Right ventricle myocardium inferior (tissue), 1 donor: ENCODE measurements at regions not wholly inside any gene's neighbourhood (a gene's known extent, or its start where the extent isn't known, plus 50 kb on each side); places are given as distances from the start of the nearest gene placed in this dataset.
A peak's percentile ranks its signal among the peaks of the same experiment; 100 is the strongest.
"Not testable (repeated sequence)": the region's sequence is repeated elsewhere in the genome, so short reads cannot be mapped to it uniquely, and the experiment has no call there.

ENCODE experiments used
- ATAC-seq: fragments of 200-7000 bp; cut with Tn5 transposase; one replicate; pipeline ENCODE4 v1.9.1; 2020; ENCODE audit warnings: mild to moderate bottlenecking, moderate library complexity
- DNase-seq: peaks from one replicate; pipeline ENCODE4 v3.0.0; 2021; ENCODE audit errors: missing footprints
- intact Hi-C: fragments of 100-400 bp; cut with DNase I; formaldehyde crosslinking; loops from one replicate; pipeline ENCODE4 v1.11.0; 2022
- donor health status: DM: no; HTN: yes; CAD: no; lungs with severe emphysema.

DNA sequence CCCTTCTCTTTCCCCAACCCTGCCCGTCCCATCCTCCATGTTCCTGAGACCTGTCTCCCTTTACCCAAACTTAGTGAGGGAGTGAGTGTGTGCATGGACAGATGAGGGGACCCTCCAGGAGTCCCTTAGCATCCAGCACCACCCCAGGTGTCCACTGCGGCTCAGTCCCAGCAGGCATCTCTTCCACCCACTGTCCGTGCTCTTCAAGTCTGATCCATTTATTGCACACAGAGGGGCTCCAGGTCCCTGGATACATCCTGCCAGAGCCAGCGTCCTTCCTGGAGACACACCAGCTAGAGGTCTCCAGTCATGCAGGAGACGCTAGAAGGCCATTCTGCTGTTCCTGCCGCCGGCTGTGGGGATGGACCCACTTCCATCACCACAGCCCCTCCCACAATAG is 239.2 kb downstream of the ADGRD1 start:
- DNase-seq (no peak), ATAC-seq (no peak)
- intact Hi-C loops, result no loop called here

DNA sequence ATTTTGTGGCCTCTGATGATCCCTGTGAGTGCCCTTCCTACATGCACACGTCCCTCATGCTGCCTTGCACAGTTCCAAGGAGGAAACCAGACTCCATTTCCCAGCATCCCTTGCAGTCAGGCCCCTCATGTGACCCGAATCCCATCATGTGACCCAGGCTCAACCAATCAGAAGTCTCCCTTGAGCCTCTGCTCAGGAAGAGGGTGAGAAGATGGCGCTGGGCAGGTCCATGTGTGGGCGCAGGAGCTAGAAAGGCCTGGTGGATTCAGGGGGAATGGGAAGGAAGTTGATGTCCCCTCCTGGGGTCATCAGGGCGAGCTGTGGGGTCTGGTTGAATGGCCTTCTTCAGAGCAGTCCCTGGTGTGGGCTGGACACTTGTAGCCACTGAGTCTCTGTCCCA is 240.5 kb downstream of the ADGRD1 start:
- ATAC-seq, result no peak
- no peak for DNase-seq
- intact Hi-C loops, result no loop called here

DNA sequence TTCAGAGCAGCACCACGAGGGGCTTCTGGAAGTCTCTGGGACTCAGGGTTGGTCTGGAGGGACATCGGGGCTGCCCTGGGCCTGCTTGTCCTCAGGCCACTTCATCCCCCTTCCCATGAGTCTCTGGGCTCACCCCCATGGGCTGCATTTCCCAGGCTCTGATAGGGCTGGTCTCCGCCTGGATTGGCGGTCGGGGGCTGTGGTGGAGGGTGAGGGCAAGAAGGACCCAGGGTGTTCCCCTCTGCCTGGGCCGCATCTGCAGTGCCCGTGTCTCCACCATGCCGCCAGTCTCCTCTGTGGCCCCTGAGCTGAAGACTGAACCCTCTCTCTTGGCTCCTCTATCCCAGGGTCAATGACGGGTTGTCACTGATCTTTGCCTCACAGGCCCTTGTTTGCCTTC is 242.1 kb downstream of the ADGRD1 start:
- intact Hi-C loops, result no loop called here
- ATAC-seq (no peak), DNase-seq (peak; percentile 43)

DNA sequence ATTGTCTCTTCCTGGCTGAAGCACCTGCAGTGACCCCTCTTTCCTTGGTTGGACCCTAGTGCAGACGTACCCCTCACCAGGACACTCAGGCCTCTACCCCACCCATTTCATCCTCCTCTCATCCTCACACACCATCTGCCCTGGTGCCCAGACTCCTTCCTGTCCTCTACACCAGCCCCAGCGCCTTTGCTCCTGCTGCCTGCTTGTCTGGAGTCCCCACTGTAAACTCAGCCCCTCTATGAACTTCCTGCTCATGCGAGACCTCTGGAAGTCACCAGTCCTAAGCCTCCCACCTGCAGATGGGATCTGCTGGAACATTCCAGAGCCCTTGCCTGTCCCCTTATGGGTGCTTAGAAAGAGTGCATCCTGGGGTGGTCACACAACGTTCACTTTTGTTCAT is 242.5 kb downstream of the ADGRD1 start:
- no peak for ATAC-seq
- DNase-seq, result peak; percentile 51
- intact Hi-C loops, result no loop called here

DNA sequence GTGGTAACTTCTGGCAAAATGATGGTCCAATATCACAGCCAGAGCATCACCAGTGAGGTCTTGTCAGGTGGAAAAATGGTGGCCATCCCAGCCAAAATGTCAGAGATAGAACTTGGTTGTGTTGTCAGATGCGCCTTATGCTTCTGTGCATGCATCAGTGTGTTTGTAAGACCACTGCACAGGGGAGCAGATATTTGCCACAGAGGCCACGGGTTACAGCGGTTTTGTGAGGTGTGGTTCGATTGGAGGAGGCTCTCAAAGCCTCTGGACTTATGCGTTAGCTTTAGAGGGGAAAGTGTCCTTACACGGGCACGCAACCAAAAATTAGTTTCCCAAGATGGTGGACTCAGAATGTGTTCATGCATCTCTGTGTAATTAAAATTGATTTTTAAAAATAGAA is 243.8 kb downstream of the ADGRD1 start:
- intact Hi-C loops, result no loop called here
- DNase-seq (no peak), ATAC-seq (no peak)

DNA sequence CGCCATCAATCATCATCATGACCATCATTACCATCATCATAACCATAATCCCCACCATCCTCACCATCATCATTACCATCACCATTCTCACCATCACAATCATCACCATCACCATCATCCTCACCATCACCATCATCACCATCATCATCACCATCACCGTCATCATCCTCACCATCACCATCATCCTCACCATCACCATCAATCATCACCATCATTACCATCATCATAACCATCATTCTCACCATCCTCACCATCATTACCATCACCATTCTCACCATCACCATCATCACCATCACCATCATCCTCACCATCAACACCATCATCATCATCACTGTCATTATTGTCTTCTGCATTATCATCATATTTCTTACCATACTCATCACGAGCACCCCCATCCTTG is 245.5 kb downstream of the ADGRD1 start:
- intact Hi-C loops, result no loop called here
- no peak for ATAC-seq
- DNase-seq, result no peak

DNA sequence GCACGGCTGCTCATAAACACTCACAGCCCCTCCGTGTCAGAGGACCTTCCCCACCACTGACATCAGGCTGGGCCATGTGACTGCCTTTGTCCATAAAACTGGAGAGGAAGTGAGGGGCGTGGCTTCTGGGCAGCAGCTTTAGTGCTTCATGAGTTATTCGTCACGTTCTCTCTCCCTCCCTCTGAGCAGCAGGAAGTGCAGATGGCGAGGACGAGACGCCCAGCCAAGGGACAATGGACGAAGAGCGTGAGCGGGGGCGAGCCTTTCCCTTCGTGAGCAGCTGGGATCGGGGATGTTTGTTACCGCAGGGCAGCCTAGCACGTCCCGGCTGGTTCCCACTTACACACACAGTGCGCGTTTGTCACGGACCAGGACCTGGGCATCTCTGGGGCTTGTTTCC is 248.2 kb downstream of the ADGRD1 start:
- intact Hi-C loops, ATAC-seq, DNase-seq: not testable (repeated sequence)

DNA sequence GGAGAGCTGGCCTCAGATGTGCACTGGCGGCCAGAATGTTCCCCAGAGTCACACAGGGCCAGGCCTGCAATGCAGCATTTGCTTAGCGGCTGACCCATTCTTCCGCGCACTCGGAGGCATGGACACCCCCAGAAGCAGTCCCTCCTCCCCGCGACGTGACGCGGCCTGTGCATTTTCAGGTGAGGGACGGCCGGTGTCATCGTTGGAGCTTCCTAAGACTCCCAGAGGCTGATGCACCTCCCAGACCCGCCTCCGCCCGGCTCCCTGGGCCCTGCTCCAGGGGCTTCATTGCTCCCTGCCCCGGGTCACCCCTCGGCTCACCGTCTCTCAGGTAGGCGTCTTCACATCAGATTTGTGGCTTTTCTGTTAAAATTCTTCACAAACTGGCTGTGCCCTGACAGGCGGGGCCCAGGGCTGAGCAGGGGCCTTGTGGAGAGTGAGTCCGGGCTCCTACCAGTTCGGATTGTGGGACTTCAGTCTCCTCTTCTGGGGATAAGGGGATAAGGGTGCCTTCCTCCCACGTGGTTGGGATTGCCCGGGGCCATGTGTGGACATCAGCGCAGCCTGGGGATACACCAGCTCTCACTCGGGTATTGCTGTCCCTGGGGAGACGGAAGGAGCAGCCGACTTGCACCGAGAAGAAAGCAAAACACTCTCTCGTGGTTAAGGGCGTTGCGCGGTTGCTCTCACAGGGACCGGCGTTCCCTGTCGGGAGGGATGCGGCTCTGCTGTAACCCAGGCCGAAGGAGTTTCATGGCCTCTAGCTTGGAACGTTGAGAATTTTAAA is 249.1 kb downstream of the ADGRD1 start:
- intact Hi-C loops, result no loop called here
- DNase-seq (peak; percentile 53), ATAC-seq (no peak)

DNA sequence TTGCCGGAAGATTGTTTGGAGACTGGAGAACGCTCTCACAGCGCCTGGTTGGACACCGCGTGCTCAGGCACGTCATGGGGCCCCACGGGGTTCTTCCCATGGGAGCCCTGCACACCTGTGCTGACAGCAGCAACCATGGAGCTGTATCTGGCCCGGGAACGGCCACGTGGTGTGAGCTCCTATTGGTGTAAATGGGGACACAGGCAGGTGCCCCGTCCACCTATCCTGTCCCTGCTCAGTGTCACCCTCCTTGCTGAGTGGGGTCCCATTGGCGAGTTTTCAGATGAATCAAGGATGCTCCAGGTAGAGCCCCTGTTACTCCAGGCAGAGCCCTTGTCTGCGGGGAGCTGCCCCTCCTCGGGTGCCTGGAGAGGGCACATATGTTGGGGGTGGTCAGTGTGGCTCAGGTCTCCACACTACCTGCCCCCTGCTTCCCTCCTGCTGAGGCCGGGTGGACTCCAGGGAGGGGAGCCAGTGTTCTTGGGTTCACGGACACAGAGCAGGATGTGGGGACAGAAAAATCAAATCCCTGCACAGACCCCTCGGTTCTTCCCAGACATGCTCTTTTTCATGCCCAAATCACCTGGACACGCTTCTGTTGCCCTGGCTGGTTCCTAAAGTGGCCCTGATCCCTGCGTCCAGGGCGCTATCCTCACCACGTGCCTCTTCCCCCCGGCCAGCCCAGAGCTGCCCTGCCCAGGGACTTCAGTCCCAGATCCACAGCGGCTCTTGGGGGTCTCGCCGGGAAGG is 250.1 kb downstream of the ADGRD1 start:
- ATAC-seq, result no peak
- intact Hi-C loops, result no loop called here
- peak; percentile 27 for DNase-seq

DNA sequence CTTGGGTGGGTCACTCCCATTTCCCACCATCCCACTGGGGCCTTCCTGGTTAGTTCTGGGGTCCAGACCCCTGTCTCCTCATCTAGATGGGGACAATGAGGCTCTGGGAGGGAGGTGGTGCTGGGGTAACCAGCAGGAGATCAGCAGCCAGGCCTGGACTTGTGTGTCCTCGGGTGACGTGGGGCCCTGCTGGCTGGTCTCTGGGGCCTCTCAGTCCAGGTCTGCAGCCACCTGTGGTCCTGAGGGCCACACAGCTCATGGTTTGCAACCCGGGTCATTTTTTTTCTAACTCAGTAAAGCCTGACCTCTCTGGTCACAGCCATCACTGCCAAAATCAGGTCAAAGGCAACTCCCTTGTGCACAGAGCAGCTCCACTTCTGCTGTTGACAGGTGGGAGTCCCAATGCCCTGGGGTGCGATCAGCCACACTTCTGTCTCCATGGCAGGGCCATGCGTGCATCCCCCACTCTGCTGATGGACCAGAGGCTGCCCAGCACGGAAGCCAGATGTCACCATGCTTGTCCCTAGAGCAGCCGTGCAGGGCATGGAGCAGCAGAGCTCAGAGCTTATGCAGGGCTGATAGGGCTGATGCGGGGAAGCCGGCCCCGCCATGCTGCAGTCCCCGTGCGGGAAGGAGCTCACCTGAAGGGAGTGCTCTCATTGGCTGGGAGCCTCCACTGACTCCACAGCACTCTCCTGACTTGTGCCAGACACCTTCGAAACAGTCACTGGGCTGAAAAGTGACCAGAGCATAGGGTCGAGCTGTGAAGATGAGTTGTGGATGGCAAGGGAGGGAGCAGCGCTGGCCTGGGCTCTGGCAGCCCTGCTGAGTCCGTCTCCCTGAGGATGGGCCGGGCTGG is 250.9 kb downstream of the ADGRD1 start:
- peak; percentile 37 for DNase-seq
- no peak for ATAC-seq
- intact Hi-C loops, result no loop called here

DNA sequence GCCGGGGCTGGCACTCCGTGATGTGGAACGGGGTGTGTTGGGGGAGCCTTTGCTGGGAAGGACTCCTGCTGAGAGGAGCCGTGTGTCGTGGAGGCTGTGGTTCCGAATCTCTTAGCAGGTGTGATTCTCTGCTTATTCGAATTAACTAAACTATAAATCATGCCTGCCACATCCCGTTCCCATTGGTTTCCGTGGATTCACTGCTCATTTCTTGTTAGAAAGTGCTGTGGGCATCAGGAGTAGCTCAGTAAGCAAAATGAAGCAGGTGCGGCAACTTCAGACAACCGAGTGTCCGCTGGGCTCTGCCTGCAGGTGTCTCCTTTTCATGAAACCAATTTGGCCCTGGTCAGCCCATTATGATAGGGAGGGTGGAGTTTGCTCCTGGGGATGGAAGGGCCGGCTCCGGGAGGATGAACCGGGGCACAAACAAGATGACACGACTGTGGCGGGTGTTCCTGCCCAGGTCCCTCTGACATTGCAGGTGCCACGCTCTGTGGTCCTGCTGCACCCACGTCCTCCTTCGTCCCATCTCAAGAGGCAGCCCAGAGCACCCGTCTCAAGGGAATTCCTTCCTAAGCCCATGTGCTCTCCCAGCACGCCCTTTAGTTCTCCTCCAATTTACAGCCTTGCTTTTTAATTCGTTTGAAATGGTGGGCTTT is 251.7 kb downstream of the ADGRD1 start:
- peak; percentile 46 for DNase-seq
- intact Hi-C loops, ATAC-seq: not testable (repeated sequence)

DNA sequence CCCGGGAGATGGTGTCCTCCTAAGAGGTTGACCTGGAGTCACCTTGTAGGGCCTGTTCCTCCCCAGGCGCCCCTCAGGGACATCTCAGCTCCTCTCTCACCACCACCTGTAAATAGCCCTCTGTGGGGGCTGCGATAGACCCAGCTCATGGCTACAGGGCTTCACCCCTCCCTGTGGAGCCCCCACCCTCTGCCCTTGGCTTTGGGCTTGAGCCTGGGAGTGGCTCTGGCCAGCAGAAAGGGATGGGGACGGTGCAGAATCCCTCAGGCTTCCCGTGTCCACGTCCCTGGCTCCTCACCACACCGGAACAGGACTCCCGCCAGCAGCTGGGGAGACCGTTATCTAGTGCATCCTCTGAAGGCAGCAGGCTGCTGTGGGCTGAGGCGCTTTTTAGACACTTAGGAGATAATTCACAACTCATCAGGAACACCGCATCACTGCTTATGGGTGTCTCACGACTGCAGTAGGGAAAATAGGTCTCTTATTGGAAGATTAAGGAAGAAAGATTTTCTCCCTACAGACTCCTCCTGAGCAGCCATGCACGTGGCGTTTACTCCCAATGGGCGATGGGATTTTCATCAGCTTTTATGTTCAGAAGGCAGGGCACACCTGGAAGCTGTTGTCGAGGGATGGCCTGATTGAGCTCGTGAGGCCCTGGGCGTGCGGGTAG is 253.1 kb downstream of the ADGRD1 start:
- ATAC-seq, intact Hi-C loops: not testable (repeated sequence)
- peak; percentile 15 for DNase-seq

DNA sequence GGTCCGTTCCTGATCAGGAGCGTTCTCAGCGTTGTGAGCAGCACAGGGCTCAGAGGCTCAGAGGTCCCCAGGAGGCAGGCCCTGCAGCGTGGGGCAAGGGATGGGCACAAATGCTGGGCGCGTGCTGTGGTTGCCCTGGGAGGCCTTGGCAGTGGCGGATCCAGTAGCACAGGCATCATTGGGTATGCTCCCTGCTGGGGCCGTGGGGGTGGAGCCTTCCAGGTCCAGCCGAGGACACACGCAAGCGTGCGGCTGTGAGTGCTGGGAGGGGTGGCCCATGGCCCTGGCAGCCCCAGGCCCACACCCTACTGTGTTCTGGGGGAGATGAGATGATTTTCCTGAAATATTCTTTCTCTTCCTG is 253.6 kb downstream of the ADGRD1 start:
- intact Hi-C loops, ATAC-seq: not testable (repeated sequence)
- peak; percentile 39 for DNase-seq

DNA sequence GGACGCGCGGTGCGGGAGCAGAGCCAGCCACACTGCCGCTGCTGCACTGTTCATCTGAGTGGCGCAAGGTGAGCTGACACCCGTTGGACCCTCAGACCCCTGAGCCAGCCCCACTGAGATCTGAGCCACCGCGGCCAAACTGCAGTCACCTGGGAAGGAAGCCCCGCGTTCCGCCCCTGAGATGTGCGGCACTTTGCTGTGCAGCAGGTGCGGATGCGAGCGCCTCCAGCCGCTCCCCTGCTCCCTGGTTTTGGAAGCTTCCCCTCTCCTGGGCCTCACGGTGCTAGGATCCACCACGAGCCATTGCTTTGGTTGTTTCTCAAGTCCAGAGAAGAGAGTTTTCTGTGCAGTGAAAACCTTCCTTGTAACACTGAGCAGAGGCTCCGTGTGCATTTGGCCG is 254.1 kb downstream of the ADGRD1 start:
- intact Hi-C loops, ATAC-seq: not testable (repeated sequence)
- DNase-seq, result peak; percentile 16

DNA sequence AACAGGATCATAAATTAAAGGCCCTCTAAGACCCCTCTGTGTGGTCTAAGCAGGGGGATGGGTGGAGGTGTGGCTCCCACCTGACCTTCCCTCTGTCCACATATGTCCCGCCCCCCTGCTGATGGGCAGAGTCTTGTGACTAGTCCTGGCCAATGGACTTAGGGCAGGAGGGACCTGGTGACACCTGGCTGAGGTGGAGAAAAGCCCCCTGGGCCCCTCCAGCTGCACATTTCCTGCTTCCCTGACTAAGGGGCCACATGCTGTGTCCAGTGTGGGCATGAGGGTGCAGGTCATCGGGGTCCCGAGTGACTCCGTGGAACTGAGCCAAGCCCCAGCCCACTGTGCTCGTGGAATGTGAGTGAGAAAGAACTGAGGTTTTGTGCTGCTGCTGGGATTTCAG is 254.7 kb downstream of the ADGRD1 start:
- ATAC-seq (no peak), DNase-seq (peak; percentile 40)
- intact Hi-C loops, result no loop called here

DNA sequence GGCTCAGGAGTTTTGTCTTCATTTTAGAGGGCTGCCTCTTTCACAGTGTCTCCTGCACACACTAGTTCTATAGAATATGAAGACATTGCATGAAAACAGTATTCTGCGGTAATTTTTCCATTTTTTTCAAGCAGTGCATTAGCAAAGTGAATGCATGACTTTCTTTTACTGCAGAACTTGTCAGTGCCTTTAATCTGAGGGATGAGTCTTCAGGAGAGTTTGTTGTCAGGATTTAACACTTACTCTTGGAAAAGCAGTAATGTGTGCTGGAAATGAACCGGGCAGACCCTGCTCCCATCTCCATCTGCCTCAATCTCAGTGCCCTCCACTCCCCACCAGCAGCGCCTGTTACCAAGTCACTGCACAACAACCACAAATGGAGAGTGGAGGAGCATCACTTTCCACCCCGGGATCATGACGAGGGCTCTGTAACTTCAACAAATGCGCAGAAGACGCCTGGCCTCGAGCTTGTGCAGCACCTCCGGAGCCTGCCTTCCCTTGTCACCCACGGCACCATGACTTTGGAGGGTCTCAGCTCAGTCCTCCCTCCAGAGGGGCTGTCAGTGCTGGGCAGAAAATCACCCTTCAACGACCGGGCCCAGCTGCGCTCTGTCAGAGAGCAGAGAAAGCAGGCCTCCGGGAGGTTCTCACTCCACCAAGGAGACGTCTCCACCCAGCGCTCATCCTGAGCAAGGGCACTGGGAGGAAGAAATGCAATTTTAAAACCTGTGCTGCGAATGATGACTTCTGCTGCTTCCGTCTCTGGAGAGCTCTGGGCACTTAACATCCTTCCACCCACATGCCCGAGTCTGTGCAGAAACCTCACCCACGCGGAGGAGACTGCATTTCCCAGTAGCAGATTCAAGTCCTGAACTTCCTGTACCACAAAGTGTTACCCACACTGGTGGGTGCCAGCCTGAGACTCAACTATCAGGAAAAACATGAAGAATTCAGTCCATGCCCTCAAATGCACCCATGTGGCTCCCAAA is 255.7 kb downstream of the ADGRD1 start:
- peak; percentile 11 for DNase-seq
- no peak for ATAC-seq
- intact Hi-C loops, result no loop called here
